HL-60/S4 treated with retinoic acid at 250 ng/mL for 4 days and 3 days (cell line): ENCODE measurements at regions not wholly inside any gene's neighbourhood (a gene's known extent, or its start where the extent isn't known, plus 50 kb on each side); places are given as distances from the start of the nearest gene placed in this dataset.

Experiments used
- in situ Hi-C: fragments of 300-500 bp; cut with MboI; formaldehyde crosslinking; loops from 2 replicates; pipeline ENCODE4 v1.7.0; 2022; ENCODE audit warnings: low sequenced_read_pairs

- in situ Hi-C loops = no loop called here
Measured at GRCh38 chr2:21251216-21251980, 127.6 kb downstream of the TDRD15 start.

DNA sequence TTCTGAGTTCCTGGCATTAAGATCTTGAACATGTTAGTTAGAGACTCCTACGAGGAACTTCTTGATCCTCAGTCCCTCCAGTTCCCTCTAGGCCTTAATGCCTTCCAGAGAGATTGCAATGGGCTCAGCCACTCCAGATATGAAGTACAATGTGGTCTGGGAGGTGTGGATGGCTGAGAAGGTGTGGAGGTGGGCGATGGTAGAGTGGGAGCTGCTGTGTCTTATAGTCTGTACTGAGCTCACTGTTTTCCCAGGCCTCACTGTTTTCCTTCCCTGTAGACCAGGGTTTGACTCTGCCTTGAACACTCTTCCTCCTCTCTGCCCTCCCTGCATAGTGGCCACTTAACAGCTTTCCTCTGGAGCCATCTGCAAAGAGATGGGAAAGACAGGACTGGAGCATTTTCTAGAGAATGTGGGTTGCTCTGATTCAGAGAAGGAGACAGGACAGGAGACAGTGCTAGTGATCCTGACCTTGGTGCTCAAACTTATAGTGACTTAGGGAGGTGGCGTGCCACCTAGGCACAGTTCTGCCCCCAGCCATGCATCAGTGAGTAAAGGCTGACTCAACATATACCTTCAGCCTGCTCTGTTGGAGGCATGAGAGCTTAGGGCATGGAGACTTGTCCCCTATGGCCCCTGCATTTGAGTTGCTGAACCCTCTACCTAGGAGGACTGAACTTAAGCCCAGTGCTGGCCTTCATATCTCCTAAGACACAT, 129.7 kb downstream of the TDRD15 start:
- in situ Hi-C loops = no loop called here

DNA sequence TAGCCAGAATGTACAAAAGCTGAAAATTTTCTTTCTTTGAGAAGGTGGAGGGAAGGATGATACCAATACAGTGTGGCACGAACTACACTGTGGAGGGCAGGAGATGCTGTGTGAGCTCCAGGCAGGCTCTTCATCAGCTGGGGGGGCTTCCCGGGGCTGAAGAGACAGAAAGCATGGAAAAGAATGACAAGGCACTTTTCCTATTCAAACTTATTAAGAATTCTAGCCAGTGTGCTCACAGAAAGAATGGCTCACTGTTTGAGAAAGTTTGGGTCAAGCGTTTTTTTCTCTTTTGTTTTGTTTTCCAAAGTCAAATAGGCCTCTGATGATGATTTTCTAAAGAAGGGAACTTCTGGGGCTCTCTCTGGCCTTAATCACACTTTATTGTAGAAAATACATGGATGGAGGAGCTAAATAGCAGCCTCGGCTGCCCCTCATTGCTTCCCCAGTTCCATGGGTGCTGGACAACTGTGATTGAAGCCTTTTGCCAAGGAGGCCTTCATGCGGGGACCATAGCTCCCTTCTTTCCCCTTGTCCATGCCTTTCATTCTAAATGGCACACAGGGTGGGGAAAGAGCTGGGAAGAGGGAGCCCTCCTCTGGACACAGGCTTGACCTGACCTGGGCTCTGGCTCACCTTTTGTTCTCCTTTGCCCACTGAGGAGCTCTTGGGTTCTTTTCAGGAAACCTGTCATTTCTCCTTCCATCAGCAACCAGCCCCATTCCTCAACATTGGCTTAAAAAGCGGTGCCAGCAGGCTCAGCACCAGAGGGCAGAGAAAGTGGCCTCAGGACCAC, 130.6 kb downstream of the TDRD15 start:
- in situ Hi-C loops = no loop called here

- in situ Hi-C loops = no loop called here
Measured at GRCh38 chr2:21256006-21256405, 132.2 kb downstream of the TDRD15 start.

- in situ Hi-C loops = no loop called here
Measured at GRCh38 chr2:21257621-21258020, 133.9 kb downstream of the TDRD15 start.

DNA sequence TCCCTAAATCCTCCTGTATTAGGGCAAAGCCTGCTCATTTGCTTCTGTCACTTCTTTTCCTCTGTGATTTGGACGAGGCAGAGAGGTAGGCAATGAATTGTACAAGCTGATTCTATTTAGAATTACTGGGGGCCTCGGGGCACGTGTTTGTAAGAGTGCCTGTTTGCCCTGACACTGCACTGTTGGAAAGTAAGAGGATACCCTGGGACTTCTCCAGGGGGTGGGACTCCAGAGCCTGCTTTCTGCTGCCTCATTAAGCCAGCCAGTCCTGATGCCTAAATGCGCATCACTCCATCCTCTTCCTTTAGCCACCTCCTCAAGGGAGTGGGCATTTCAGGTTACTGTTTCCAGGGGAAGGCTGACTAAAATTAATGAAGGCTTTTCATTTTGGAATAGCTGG, 134.3 kb downstream of the TDRD15 start:
- in situ Hi-C loops = no loop called here

GRCh38 chr2:21260311-21260710, 136.5 kb downstream of the TDRD15 start:
- in situ Hi-C loops = no loop called here

DNA sequence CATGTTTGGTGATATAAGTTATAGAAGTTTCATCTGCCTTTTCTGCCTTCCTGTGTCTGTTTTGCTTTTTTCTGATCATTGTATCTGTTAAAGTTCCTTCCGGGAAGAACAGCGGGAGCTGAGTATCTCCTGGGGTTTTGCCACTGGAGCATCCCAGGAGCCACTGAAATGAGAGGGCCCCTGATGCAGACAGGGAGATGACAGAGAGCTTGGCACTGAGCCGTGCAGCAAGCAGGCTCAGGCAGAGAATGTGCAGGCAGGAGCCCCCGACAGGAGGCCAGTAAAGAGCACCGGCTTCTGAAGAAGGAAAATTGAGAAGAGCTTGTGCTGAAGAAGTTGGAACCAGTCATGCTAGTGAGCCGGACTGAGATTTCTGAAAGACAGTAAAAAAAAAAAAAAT, 137.8 kb downstream of the TDRD15 start:
- in situ Hi-C loops = no loop called here

- in situ Hi-C loops = no loop called here
Measured at GRCh38 chr2:21262426-21262940, 138.7 kb downstream of the TDRD15 start.

- in situ Hi-C loops = no loop called here
Measured at GRCh38 chr2:21263622-21264021, 139.9 kb downstream of the TDRD15 start.

GRCh38 chr2:21265752-21266151, 142.0 kb downstream of the TDRD15 start:
- in situ Hi-C loops = no loop called here

DNA sequence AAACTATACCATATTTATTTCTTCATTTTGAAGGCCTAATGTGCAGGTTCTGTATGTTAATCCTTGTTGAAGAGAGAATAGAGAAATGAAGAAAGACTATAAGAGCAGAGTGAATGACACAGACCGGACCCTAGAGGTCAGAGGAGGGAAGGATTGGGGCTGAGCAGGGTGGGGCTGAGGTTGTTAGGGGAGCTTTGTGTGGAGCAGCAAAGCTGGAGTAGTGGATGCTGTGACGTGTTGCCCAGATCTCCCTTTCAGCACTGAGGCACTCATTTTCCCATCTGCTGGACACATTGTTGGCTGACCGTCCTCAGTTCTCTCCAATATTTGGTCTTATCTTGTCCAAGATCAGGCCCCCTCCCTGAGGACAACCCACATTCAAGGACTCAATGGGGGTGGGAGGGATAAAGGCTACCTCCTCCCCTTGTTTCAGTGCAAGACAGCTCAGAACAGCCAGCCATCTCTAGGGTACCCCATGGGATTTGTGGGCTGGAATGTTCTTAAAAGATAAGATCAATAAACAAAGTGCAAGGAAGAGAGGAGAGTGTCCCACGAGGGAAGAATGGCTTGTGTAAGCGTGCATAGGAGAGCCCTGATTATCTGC, 143.6 kb downstream of the TDRD15 start:
- in situ Hi-C loops = no loop called here

DNA sequence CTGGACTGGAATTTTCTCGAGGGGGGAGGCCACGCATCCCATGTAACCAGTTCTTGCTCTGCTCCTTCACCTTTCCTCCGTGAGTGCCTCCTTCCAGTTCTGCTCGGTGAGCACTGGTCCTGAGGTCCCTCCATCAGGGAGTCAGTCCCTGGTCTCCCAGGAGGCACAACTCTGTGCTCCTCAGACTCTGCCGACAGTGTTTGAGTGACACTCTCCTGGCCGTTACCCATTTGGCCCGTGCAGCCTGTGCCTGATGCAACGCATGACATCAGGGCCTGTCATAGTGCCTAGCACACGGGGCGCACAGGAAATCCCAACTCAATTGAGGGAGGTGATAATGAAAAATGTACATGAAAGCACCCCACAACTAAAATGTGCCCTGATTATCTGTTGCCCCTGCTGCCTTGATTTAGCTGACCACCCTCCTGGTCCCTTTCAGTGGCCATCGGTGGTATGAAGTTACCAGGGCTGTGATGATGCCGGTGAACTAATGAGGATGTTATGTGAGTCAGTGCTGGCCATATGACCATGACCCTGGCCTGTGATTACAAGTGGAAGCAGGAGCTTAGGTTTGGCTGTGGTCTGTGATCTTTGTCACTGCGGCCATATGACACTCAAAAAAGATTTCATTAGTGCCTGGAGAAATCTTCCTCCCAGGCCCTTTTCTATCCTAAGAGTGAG, 144.6 kb downstream of the TDRD15 start:
- in situ Hi-C loops = no loop called here

DNA sequence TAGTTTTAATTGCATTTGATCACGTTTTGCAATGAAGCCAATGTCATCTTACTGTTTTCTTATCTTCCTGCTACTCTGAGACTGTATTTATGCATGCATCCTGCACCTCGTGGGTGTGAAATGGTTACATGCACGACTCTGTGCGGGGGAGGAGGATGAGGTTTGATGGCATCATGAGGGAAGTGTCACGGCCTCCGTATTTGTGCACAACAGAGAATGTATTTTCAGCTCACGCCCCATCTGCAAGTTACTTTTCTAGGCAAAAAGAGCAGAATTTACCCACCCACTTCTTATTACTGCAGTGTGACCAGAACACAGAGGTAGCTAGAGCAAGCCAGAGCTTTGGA, 145.1 kb downstream of the TDRD15 start:
- in situ Hi-C loops = no loop called here

DNA sequence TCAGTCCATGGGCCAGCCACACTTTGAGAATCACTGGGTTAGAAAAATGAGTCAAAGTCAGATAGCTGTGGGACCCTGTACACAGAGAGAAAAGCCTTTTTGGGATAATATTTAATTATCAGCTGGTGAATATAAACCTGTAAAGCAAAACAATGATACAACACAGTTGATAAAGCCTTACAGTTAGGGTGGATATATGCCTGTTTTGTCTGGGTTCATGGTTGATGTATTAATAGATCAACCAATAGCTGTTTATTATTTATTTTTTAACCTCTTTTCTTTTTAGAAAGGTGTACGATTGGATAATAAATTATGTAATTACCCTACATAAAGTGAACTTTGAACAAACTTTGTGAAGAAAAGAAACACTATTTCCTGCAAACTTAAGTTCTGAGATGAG, 145.6 kb downstream of the TDRD15 start:
- in situ Hi-C loops = no loop called here

- in situ Hi-C loops = no loop called here
Measured at GRCh38 chr2:21270083-21270491, 146.3 kb downstream of the TDRD15 start.

DNA sequence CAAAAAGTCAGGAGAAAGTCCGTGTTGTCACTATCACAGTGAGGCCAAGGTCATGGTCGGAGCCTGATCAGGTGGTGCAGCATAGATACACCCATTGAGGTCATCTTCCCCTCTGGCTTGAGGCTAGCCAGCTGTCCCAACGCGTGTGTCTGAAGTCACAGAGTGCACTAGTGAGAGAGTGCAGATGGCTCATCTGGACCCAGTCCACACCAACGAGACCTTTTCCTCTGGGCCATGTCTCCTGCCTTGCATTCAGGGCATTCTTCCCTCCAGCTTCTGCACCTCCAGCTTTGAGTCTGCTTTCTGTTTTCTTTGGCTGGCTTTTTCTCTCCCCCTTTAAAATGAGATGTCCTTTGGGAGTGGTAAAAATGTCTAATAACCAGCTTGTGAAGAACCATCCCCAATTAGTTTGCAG, 146.9 kb downstream of the TDRD15 start:
- in situ Hi-C loops = no loop called here

- in situ Hi-C loops = no loop called here
Measured at GRCh38 chr2:21276163-21276562, 152.4 kb downstream of the TDRD15 start.

DNA sequence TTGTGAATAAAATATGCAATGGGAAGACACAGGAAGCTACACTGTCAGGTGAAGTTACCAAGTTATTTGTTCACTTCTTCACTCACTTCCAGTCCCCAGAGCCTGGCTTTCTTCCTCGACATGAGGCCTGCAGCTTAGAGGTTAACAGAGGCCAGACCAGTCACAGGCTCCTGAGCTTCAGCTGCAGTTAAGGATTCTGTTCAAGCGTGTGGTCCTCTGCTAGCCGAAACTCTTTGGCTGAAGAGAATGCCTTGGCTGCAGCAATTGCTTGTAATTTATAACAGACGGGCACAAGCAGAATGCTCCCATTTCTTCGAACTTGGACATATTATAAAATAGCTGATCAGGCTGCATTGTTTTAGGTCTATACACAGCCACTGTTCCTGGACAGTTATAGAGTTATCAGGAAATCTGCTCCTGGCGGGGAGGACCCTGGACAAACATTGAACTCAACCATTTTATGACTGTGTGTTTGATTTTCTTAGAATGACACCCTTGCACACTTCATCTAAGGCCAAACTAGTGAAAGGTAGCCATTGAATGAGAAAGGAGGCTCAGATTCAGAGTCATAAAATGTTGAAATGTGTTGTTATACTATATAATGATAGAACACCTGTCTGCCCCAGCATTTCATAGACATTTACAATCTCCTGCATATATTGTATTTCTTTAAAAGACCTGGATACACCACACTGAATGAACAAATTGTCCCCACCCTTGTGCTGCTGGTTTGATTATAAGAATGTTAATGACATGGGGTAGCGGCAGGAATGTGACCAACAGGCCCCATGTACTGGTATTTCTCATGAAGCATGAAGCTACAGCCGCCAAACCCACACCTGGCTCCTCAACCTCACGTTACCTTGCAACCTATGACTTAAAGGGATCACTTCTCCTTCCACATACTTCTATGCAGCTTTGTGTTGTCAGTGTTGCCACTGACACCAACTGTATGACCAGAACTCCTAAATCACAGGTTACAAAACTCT, 153.6 kb downstream of the TDRD15 start:
- in situ Hi-C loops = no loop called here
